Spleen (tissue), 11 donors: ENCODE measurements at regions not wholly inside any gene's neighbourhood (a gene's known extent, or its start where the extent isn't known, plus 50 kb on each side); places are given as distances from the start of the nearest gene placed in this dataset.

Source experiments
- DNase-seq: peaks from one replicate; pipeline ENCODE4 v3.0.0-alpha.2; 2020
- H3K27ac ChIP-seq, 8 donors: fragments of 200-600 bp; sonication (generic) in 7 of 8; 1 replicate in 4 of 8; 2 replicates in 4 of 8; pipeline versions ENCODE4 v1.5.0 to v1.8.0; 2016 to 2021; ENCODE audit warnings: inconsistent platforms in 4 of 8, mild to moderate bottlenecking in 4 of 8, moderate library complexity in 1 of 8
- H3K27me3 ChIP-seq, 7 donors: fragments of 200-600 bp; sonication (generic) in 6 of 7; replicated peaks in 1 of 7; 1 replicate in 4 of 7; 2 replicates in 3 of 7; pipeline versions ENCODE4 v1.5.0 to v1.8.0; 2016 to 2021; ENCODE audit warnings: inconsistent platforms in 3 of 7, mild to moderate bottlenecking in 1 of 7
- H3K36me3 ChIP-seq, 6 donors: fragments of 200-600 bp; sonication (generic) in 5 of 6; 1 replicate in 4 of 6; 2 replicates in 2 of 6; pipeline versions ENCODE4 v1.5.0 to v1.8.0; 2016 to 2021; ENCODE audit warnings: inconsistent platforms in 2 of 6
- H3K4me1 ChIP-seq, 6 donors: fragments of 200-600 bp; sonication (generic) in 5 of 6; 1 replicate in 3 of 6; 2 replicates in 3 of 6; pipeline versions ENCODE4 v1.5.0 to v1.8.0; 2016 to 2021; ENCODE audit warnings: inconsistent platforms in 3 of 6
- H3K4me3 ChIP-seq, 8 donors: fragments of 200-600 bp; sonication (generic) in 7 of 8; 1 replicate in 4 of 8; 2 replicates in 4 of 8; pipeline versions ENCODE4 v1.5.0 to v1.8.0; 2016 to 2021; ENCODE audit warnings: inconsistent platforms in 4 of 8, mild to moderate bottlenecking in 4 of 8, moderate library complexity in 2 of 8
- H3K9me3 ChIP-seq, 8 donors: fragments of 200-600 bp; sonication (generic) in 7 of 8; 1 replicate in 4 of 8; 2 replicates in 4 of 8; pipeline versions ENCODE4 v1.5.0 to v1.8.0; 2016 to 2021; ENCODE audit warnings: inconsistent platforms in 4 of 8
- CTCF ChIP-seq, 11 experiments: fragments of 200-600 bp in 7 of 11; fragments of 450-650 bp in 4 of 11; sonication (generic) in 4 of 11; IDR thresholded peaks in 8 of 11; conservative IDR thresholded peaks in 3 of 11; 1 replicate in 7 of 11; 2 replicates in 4 of 11; pipeline versions ENCODE4 v1.4.0 to v1.8.0; 2016 to 2021; ENCODE audit warnings: antibody characterized with exemption in 11 of 11, inconsistent platforms in 4 of 11, mild to moderate bottlenecking in 1 of 11
- POLR2A ChIP-seq, 3 donors: fragments of 450-650 bp; IDR thresholded peaks; one replicate each; pipeline ENCODE4 v1.5.1; 2017; ENCODE audit warnings: antibody characterized with exemption in 3 of 3, mild to moderate bottlenecking in 1 of 3
- POLR2AphosphoS5 ChIP-seq, 3 donors: sonication (generic); formaldehyde crosslinking; IDR thresholded peaks; one replicate each; pipeline ENCODE4 v1.5.1; 2017; ENCODE audit warnings: antibody characterized with exemption in 3 of 3
- WGBS, 5 donors: extraction: QIAGEN DNeasy Blood & Tissue Kit in 3 of 5; methylation state at CpG; one replicate each; pipeline versions ENCODE4 v1.1.5 to v1.1.7; 2013 to 2018; 5-methylcytosine and 5-hydroxymethylcytosine counted together
- intact Hi-C: fragments of 100-400 bp; cut with DNase I; formaldehyde crosslinking; loops from one replicate; pipeline ENCODE4 v1.15.0; 2023; ENCODE audit warnings: low total_unique reads
- donor health status: healthy with polysubstance abuse.
- donor health status: DM: no; HTN: no; CAD: no; lungs with moderate emphysema.
- donor health status: DM: no; HTN: no; CAD: no.
- donor health status: Bipolar disorder and iron deficiency.
- donor health status: healthy.
- donor health status: DM: no; HTN: no; CAD: no.
- donor health status: DM: yes; HTN: yes; CAD: no.

GRCh38 chr2:3958465-3958864, 255.1 kb downstream of the DCDC2C start:
- TF ChIP-seq POLR2A (IDR thresholded peaks at IDR 0.05) = no peak
- TF ChIP-seq POLR2AphosphoS5 (IDR thresholded peaks at IDR 0.05) = no peak
- no peak for TF ChIP-seq CTCF (IDR thresholded peaks at IDR 0.05 in 8 of 11, conservative IDR thresholded peaks at IDR 0.05 in 3 of 11)
- Histone ChIP-seq H3K4me3 (no peak overlapping the region), H3K27me3 (peaks cover 0 to 5% (median 0%) of the 10 kb centered on the region in 7 donors), H3K27ac (no peak overlapping the region), H3K9me3 (no peaks in the 10 kb centered on the region), H3K36me3 (no peaks in the 10 kb centered on the region), H3K4me1 (no peaks in the 10 kb centered on the region)
- WGBS, 5 donors = 69 to 82% (median 75%) methylated on average over 9 of the region's 9 CpGs
- intact Hi-C loops = loop anchor here (5.0 kb wide), 1 partner anchor 804 kb away; no protein-coding TSS in a partner anchor
- no peak for DNase-seq

GRCh38 chr2:3958969-3959368, 255.6 kb downstream of the DCDC2C start:
- no peaks in the 10 kb centered on the region for H3K36me3 ChIP-seq
- H3K27me3 ChIP-seq = peaks cover 0 to 5% (median 0%) of the 10 kb centered on the region in 7 donors
- no peak for DNase-seq
- no peak overlapping the region for H3K27ac ChIP-seq
- no peak for TF ChIP-seq POLR2AphosphoS5 (IDR thresholded peaks at IDR 0.05)
- TF ChIP-seq CTCF (IDR thresholded peaks at IDR 0.05 in 8 of 11, conservative IDR thresholded peaks at IDR 0.05 in 3 of 11) = no peak
- no peak for TF ChIP-seq POLR2A (IDR thresholded peaks at IDR 0.05)
- WGBS, 5 donors = 54 to 58% (median 57%) methylated on average over 13 of the region's 13 CpGs
- no peaks in the 10 kb centered on the region for H3K4me1 ChIP-seq
- H3K9me3 ChIP-seq = no peaks in the 10 kb centered on the region
- no peak overlapping the region for H3K4me3 ChIP-seq
- intact Hi-C loops = loop anchor here (5.0 kb wide), 1 partner anchor 803 kb away; no protein-coding TSS in a partner anchor

DNA sequence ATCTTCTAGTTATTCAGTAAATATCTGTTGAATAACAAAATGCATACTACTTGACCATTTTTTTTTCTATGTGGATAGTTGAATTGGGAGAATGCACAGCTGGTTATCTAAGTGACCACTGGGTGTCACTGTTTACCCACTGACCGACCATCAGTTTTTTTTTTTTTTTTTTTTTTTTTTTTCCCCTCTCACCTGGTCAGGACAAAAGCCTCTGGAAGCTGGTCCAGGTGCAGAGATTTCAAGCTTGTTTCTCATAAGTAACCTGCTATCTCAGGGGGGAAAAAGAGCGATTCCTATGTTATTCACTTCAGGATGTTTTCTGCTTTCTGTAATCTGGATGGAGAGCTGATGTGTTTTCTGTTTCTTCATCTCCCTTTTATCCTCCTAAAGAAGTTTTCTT, 256.0 kb downstream of the DCDC2C start:
- DNase-seq = no peak
- Histone ChIP-seq H3K9me3 (no peaks in the 10 kb centered on the region), H3K36me3 (no peaks in the 10 kb centered on the region), H3K4me1 (no peaks in the 10 kb centered on the region), H3K27me3 (peaks cover 0 to 5% (median 0%) of the 10 kb centered on the region in 7 donors), H3K27ac (no peak overlapping the region), H3K4me3 (no peak overlapping the region)
- 7 to 14% (median 11%) methylated on average over 2 of the region's 2 CpGs for WGBS, 5 donors
- intact Hi-C loops = loop anchor here (5.0 kb wide), 1 partner anchor 803 kb away; no protein-coding TSS in a partner anchor
- TF ChIP-seq CTCF (IDR thresholded peaks at IDR 0.05 in 8 of 11, conservative IDR thresholded peaks at IDR 0.05 in 3 of 11) (peak; percentile 24 to 77 (median 65)), POLR2A (IDR thresholded peaks at IDR 0.05) (no peak), POLR2AphosphoS5 (IDR thresholded peaks at IDR 0.05) (no peak)

GRCh38 chr2:3960106-3960505, 256.7 kb downstream of the DCDC2C start:
- no peak for DNase-seq
- Histone ChIP-seq H3K4me3 (no peak overlapping the region), H3K27me3 (peaks cover 0 to 5% (median 0%) of the 10 kb centered on the region in 7 donors), H3K36me3 (no peaks in the 10 kb centered on the region), H3K27ac (no peak overlapping the region), H3K9me3 (no peaks in the 10 kb centered on the region), H3K4me1 (no peaks in the 10 kb centered on the region)
- 61 to 82% (median 77%) methylated on average over 3 of the region's 3 CpGs for WGBS, 5 donors
- intact Hi-C loops = no loop called here
- no peak for TF ChIP-seq POLR2AphosphoS5 (IDR thresholded peaks at IDR 0.05)

GRCh38 chr2:3962719-3963118, 259.3 kb downstream of the DCDC2C start:
- H3K27ac ChIP-seq = no peak overlapping the region
- intact Hi-C loops = no loop called here
- no peaks in the 10 kb centered on the region for H3K4me1 ChIP-seq

More at GRCh38 chr2:3962719-3963118, 259.3 kb downstream of the DCDC2C start:
- WGBS, 5 donors = 77 to 89% (median 84%) methylated on average over 5 of the region's 5 CpGs
- H3K27me3 ChIP-seq = peaks cover 0 to 5% (median 0%) of the 10 kb centered on the region in 7 donors
- no peak overlapping the region for H3K4me3 ChIP-seq
- H3K9me3 ChIP-seq = no peaks in the 10 kb centered on the region
- H3K36me3 ChIP-seq = no peaks in the 10 kb centered on the region
- DNase-seq = no peak
- no peak for TF ChIP-seq POLR2A (IDR thresholded peaks at IDR 0.05)
